ENCODE measurements at regions not wholly inside any gene's neighbourhood (a gene's known extent, or its start where the extent isn't known, plus 50 kb on each side); places are given as distances from the start of the nearest gene placed in this dataset.

DNA sequence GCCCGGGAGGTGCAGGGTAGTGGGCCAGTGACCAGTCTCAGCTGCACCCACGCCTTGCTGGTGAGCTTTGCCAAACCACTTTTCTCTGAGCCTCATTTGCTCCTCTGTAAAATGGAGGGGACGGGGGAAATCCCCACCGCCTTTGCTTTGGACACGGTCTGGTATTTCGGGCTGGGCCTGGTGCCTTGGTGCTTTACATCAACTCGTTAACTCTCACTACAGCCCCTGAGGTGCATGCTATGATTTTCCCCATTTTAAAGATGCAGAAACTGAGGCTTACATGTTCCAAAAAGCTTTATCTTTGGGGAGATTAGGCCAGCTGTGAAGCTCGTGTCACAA, 116.1 kb upstream of the RUNX3 start:
- Histone ChIP-seq H3K9me3 (ENCODE audit: control insufficient read depth, low read depth, low read length) (no peaks in the 10 kb centered on the region), H3K4me1 (ENCODE audit: insufficient read depth, low read length) (no peaks in the 10 kb centered on the region), H3K4me2 (ENCODE audit: insufficient read depth, insufficient read length, low read length) (no peak overlapping the region), H2BK5ac (ENCODE audit: insufficient read length, low read length) (no peak overlapping the region), H2AK5ac (ENCODE audit: insufficient read length, low read length) (no peak overlapping the region), H3K9ac (ENCODE audit: extremely low read depth, insufficient read length, low read length) (no peak overlapping the region), H3K56ac (ENCODE audit: insufficient read length, low read depth, low read length) (no peak overlapping the region), H3K4ac (ENCODE audit: low read depth, low read length) (no peak overlapping the region), H3K23me2 (ENCODE audit: insufficient read length, low read depth, low read length, poor library complexity, severe bottlenecking) (no peaks in the 10 kb centered on the region), H2BK12ac (ENCODE audit: insufficient read length, low read depth, low read length) (no peak overlapping the region), H4K91ac (ENCODE audit: insufficient read length, low read depth, low read length) (no peak overlapping the region), H4K5ac (ENCODE audit: insufficient read length, low read depth, low read length) (no peak overlapping the region), H3K79me2 (ENCODE audit: insufficient read depth, low read length) (no peaks in the 10 kb centered on the region), H3K14ac (ENCODE audit: insufficient read depth, low read length) (no peak overlapping the region), H2BK15ac (ENCODE audit: low read depth, low read length) (no peak overlapping the region), H4K20me1 (ENCODE audit: control insufficient read depth, insufficient read depth, insufficient read length) (no peaks in the 10 kb centered on the region), H4K8ac (replicated peaks; ENCODE audit: insufficient read length, low read depth, low read length) (no peak overlapping the region), H3T11ph (ENCODE audit: low read length) (no peak overlapping the region), H3K18ac (ENCODE audit: insufficient read length, low read depth, low read length) (no peak overlapping the region), H3K27me3 (ENCODE audit: insufficient read depth, low read length) (no peaks in the 10 kb centered on the region), H2BK20ac (ENCODE audit: low read depth, low read length, poor library complexity, severe bottlenecking) (no peak overlapping the region), H3K23ac (ENCODE audit: insufficient read length, low read depth, low read length) (no peak overlapping the region), H2AFZ (ENCODE audit: low read length) (no peak overlapping the region), H2BK120ac (ENCODE audit: low read depth, low read length, poor library complexity, severe bottlenecking) (no peak overlapping the region), H3K27ac (ENCODE audit: insufficient read length, low read depth, low read length) (no peak overlapping the region), H3K79me1 (ENCODE audit: insufficient read depth, low read depth, low read length, poor library complexity, severe bottlenecking) (no peaks in the 10 kb centered on the region)
- peaks cover 3 to 4% of the 10 kb centered on the region in 2 experiments; a peak in 2 of 5 replicates for H3K9me3 Mint-ChIP-seq
- peaks cover 0 to 4% of the 10 kb centered on the region in 2 experiments; a peak in 2 of 4 replicates for H3K4me1 Mint-ChIP-seq
- no peak overlapping the region for H3K4me3 Mint-ChIP-seq
- H3K27ac Mint-ChIP-seq = no peak overlapping the region
- TF ChIP-seq, protein P1, sequence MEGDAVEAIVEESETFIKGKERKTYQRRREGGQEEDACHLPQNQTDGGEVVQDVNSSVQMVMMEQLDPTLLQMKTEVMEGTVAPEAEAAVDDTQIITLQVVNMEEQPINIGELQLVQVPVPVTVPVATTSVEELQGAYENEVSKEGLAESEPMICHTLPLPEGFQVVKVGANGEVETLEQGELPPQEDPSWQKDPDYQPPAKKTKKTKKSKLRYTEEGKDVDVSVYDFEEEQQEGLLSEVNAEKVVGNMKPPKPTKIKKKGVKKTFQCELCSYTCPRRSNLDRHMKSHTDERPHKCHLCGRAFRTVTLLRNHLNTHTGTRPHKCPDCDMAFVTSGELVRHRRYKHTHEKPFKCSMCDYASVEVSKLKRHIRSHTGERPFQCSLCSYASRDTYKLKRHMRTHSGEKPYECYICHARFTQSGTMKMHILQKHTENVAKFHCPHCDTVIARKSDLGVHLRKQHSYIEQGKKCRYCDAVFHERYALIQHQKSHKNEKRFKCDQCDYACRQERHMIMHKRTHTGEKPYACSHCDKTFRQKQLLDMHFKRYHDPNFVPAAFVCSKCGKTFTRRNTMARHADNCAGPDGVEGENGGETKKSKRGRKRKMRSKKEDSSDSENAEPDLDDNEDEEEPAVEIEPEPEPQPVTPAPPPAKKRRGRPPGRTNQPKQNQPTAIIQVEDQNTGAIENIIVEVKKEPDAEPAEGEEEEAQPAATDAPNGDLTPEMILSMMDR (conservative IDR thresholded peaks at IDR 0.05) = no peak
- no peaks in the 10 kb centered on the region; a peak in 2 of 7 replicates for H3K36me3 Mint-ChIP-seq (ENCODE audit: insufficient read depth in 1 of 3, low read depth in 3 of 3)
- WGBS (ENCODE audit: extremely low coverage, insufficient read length, low lambda C conversion rate) = no CpG with 5 or more reads among the region's 8 CpGs
- no peak for DNase-seq
- H3K27me3 Mint-ChIP-seq (ENCODE audit: low read depth) = no peaks in the 10 kb centered on the region; the same call in 1 of the 2 replicates

Data from H9 (cell line).